ENCODE measurements at regions not wholly inside any gene's neighbourhood (a gene's known extent, or its start where the extent isn't known, plus 50 kb on each side); places are given as distances from the start of the nearest gene placed in this dataset.

GRCh38 chr3:162704238-162704637 is 1207.6 kb downstream of the OTOL1 start:
- Histone ChIP-seq H3K36me3 (ENCODE audit: control insufficient read depth in 2 of 2, insufficient read depth in 1 of 2, low read length in 2 of 2) (no peaks in the 10 kb centered on the region), H3K4me3 (ENCODE audit: low read depth, low read length) (no peak overlapping the region), H3K4me1 (ENCODE audit: control insufficient read depth, insufficient read depth, low read length) (no peaks in the 10 kb centered on the region), H3K9me3 (ENCODE audit: control insufficient read depth, insufficient read depth, low read depth, low read length) (no peaks in the 10 kb centered on the region), H3K27ac (ENCODE audit: extremely low read depth, low read depth, low read length) (no peak overlapping the region)
- ChIA-PET CTCF (no interaction called here), POLR2A (no interaction called here)
- TF ChIP-seq KLF17 (tag by site-specific recombination; IDR thresholded peaks at IDR 0.05) (no peak), GLI4 (tag by site-specific recombination; IDR thresholded peaks at IDR 0.05) (no peak), ZBTB44 (tag by site-specific recombination; IDR thresholded peaks at IDR 0.05) (no peak), ZNF48 (tag by site-specific recombination; IDR thresholded peaks at IDR 0.05) (no peak), ZNF510 (tag by site-specific recombination; IDR thresholded peaks at IDR 0.05; ENCODE audit: insufficient replicate concordance) (no peak), ZNF114 (tag by site-specific recombination; IDR thresholded peaks at IDR 0.05) (no peak), ZNF473 (tag by site-specific recombination; IDR thresholded peaks at IDR 0.05) (no peak), ZNF513 (tag by site-specific recombination; IDR thresholded peaks at IDR 0.05) (no peak), ZNF292 (tag by site-specific recombination; IDR thresholded peaks at IDR 0.05; ENCODE audit: borderline replicate concordance, low read depth) (no peak), PBX3 (CRISPR knock-in tag; IDR thresholded peaks at IDR 0.05) (no peak), ZBTB49 (tag by site-specific recombination; IDR thresholded peaks at IDR 0.05; ENCODE audit: low read depth) (no peak), ZNF324 (tag by site-specific recombination; IDR thresholded peaks at IDR 0.05) (no peak), OSR2 (tag by site-specific recombination; IDR thresholded peaks at IDR 0.05) (no peak)

- ChIA-PET CTCF (no interaction called here), POLR2A (no interaction called here)
- Histone ChIP-seq H3K36me3 (ENCODE audit: control insufficient read depth in 2 of 2, insufficient read depth in 1 of 2, low read length in 2 of 2) (no peaks in the 10 kb centered on the region), H3K27ac (ENCODE audit: extremely low read depth, low read depth, low read length) (no peak overlapping the region), H3K9me3 (ENCODE audit: control insufficient read depth, insufficient read depth, low read depth, low read length) (no peaks in the 10 kb centered on the region), H3K4me1 (ENCODE audit: control insufficient read depth, insufficient read depth, low read length) (no peaks in the 10 kb centered on the region), H3K4me3 (ENCODE audit: low read depth, low read length) (no peak overlapping the region)
- TF ChIP-seq INSM2 (tag by site-specific recombination; IDR thresholded peaks at IDR 0.05), result no peak
- TF ChIP-seq ZNF23 (tag by site-specific recombination; IDR thresholded peaks at IDR 0.05; ENCODE audit: borderline replicate concordance), result no peak
- no peak for TF ChIP-seq ZNF549 (tag by site-specific recombination; IDR thresholded peaks at IDR 0.05)
- no peak for TF ChIP-seq ZNF132 (tag by site-specific recombination; IDR thresholded peaks at IDR 0.05; ENCODE audit: borderline replicate concordance)
- TF ChIP-seq ZBTB11 (tag by site-specific recombination; conservative IDR thresholded peaks at IDR 0.05; ENCODE audit: low read depth), result no peak
- no peak for TF ChIP-seq YY2 (tag by site-specific recombination; IDR thresholded peaks at IDR 0.05)
- no peak for TF ChIP-seq SP3 (tag by site-specific recombination; IDR thresholded peaks at IDR 0.05)
- TF ChIP-seq ZNF777 (tag by site-specific recombination; IDR thresholded peaks at IDR 0.05; ENCODE audit: borderline replicate concordance), result no peak
- TF ChIP-seq FEZF1 (tag by site-specific recombination; IDR thresholded peaks at IDR 0.05), result no peak
Observed at GRCh38 chr3:162704799-162705385, 1208.3 kb downstream of the OTOL1 start.
